ENCODE measurements at regions not wholly inside any gene's neighbourhood (a gene's known extent, or its start where the extent isn't known, plus 50 kb on each side); places are given as distances from the start of the nearest gene placed in this dataset.

DNA sequence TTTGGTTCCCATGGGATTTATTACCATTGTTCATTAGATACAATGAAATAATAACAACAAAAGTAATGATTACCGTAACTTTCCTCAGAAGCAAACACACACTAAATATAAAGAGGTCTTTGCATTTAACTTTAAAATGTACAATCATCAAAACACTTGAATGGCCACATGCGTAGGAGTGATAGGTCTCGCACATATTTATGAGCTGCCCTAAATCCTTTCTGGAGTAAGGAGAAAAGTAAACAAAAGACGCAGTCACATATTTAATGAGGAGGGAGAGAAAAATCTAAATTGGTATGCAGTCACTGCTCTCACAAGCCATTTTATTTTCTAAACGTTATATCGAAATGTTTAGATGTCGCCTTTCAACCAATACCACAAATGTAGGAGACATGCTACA lies 129.4 kb upstream of the TCF21 start:
- TF ChIP-seq POLR2A (IDR thresholded peaks at IDR 0.05): no peak
- TF ChIP-seq, protein P1, sequence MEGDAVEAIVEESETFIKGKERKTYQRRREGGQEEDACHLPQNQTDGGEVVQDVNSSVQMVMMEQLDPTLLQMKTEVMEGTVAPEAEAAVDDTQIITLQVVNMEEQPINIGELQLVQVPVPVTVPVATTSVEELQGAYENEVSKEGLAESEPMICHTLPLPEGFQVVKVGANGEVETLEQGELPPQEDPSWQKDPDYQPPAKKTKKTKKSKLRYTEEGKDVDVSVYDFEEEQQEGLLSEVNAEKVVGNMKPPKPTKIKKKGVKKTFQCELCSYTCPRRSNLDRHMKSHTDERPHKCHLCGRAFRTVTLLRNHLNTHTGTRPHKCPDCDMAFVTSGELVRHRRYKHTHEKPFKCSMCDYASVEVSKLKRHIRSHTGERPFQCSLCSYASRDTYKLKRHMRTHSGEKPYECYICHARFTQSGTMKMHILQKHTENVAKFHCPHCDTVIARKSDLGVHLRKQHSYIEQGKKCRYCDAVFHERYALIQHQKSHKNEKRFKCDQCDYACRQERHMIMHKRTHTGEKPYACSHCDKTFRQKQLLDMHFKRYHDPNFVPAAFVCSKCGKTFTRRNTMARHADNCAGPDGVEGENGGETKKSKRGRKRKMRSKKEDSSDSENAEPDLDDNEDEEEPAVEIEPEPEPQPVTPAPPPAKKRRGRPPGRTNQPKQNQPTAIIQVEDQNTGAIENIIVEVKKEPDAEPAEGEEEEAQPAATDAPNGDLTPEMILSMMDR (IDR thresholded peaks at IDR 0.05): no peak

Measured in adrenal gland (tissue), 5 donors.